H9 (cell line): ENCODE measurements at regions not wholly inside any gene's neighbourhood (a gene's known extent, or its start where the extent isn't known, plus 50 kb on each side); places are given as distances from the start of the nearest gene placed in this dataset.

Source experiments
- DNase-seq: peaks from one replicate; pipeline ENCODE4 v3.0.0-alpha.2; 2017
- H2AFZ ChIP-seq: one replicate; pipeline ENCODE4 v1.6.1; 2013; ENCODE audit warnings: mild to moderate bottlenecking, low read length, control low read depth, moderate library complexity
- H2AK5ac ChIP-seq: 2 replicates; pipeline ENCODE4 v1.6.1; 2013; ENCODE audit warnings: low read length, control low read depth, mixed read lengths; ENCODE audit not compliant: insufficient read length
- H2BK120ac ChIP-seq: one replicate; pipeline ENCODE4 v1.6.1; 2013; ENCODE audit warnings: low read depth, mild to moderate bottlenecking, low read length, control low read depth, inconsistent platforms; ENCODE audit not compliant: poor library complexity, severe bottlenecking
- H2BK12ac ChIP-seq: 2 replicates; pipeline ENCODE4 v1.6.1; 2013; ENCODE audit warnings: low read length, control low read depth, mixed read lengths, low read depth; ENCODE audit not compliant: insufficient read length
- H2BK15ac ChIP-seq: 2 replicates; pipeline ENCODE4 v1.6.1; 2013; ENCODE audit warnings: low read depth, low read length, control low read depth
- H2BK20ac ChIP-seq: one replicate; pipeline ENCODE4 v1.6.1; 2013; ENCODE audit warnings: low read depth, mild to moderate bottlenecking, low read length, control low read depth, inconsistent platforms; ENCODE audit not compliant: poor library complexity, severe bottlenecking
- H2BK5ac ChIP-seq: 2 replicates; pipeline ENCODE4 v1.6.1; 2013; ENCODE audit warnings: low read length, control low read depth, mixed read lengths; ENCODE audit not compliant: insufficient read length
- H3K14ac ChIP-seq: 2 replicates; pipeline ENCODE4 v1.6.1; 2013; ENCODE audit warnings: low read length, control low read depth; ENCODE audit not compliant: insufficient read depth
- H3K18ac ChIP-seq: 2 replicates; pipeline ENCODE4 v1.6.1; 2013; ENCODE audit warnings: low read depth, mild to moderate bottlenecking, mixed read lengths, low read length, control low read depth; ENCODE audit not compliant: insufficient read length
- H3K23ac ChIP-seq: 2 replicates; pipeline ENCODE4 v1.6.1; 2013; ENCODE audit warnings: low read length, control low read depth, mixed read lengths, low read depth; ENCODE audit not compliant: insufficient read length
- H3K23me2 ChIP-seq: 2 replicates; pipeline ENCODE4 v1.6.1; 2013; ENCODE audit warnings: low read depth, mild to moderate bottlenecking, mixed read lengths, low read length, control low read depth; ENCODE audit not compliant: insufficient read length, poor library complexity, severe bottlenecking
- H3K27ac ChIP-seq: 2 replicates; pipeline ENCODE4 v1.5.1; 2013; ENCODE audit warnings: low read length, control low read depth, mixed read lengths, low read depth; ENCODE audit not compliant: insufficient read length
- H3K27me3 ChIP-seq: 2 replicates; pipeline ENCODE4 v1.6.1; 2013; ENCODE audit warnings: low read length, control low read depth, inconsistent platforms; ENCODE audit not compliant: insufficient read depth
- H3K4ac ChIP-seq: 2 replicates; pipeline ENCODE4 v1.6.1; 2013; ENCODE audit warnings: low read depth, mild to moderate bottlenecking, control low read depth, inconsistent platforms, low read length, moderate library complexity
- H3K4me1 ChIP-seq: 2 replicates; pipeline ENCODE4 v1.6.1; 2013; ENCODE audit warnings: low read length, control low read depth, inconsistent platforms; ENCODE audit not compliant: insufficient read depth
- H3K4me2 ChIP-seq: 2 replicates; pipeline ENCODE4 v1.6.1; 2013; ENCODE audit warnings: low read length, control low read depth, mixed read lengths; ENCODE audit not compliant: insufficient read length, insufficient read depth
- H3K56ac ChIP-seq: 2 replicates; pipeline ENCODE4 v1.6.1; 2013; ENCODE audit warnings: low read depth, mild to moderate bottlenecking, mixed read lengths, low read length, control low read depth; ENCODE audit not compliant: insufficient read length
- H3K79me1 ChIP-seq: 2 replicates; pipeline ENCODE4 v1.6.1; 2013; ENCODE audit warnings: low read depth, mild to moderate bottlenecking, moderate library complexity, low read length, control low read depth, inconsistent platforms; ENCODE audit not compliant: insufficient read depth, poor library complexity, severe bottlenecking
- H3K79me2 ChIP-seq: 2 replicates; pipeline ENCODE4 v1.6.1; 2013; ENCODE audit warnings: low read length, control low read depth, inconsistent platforms; ENCODE audit not compliant: insufficient read depth
- H3K9ac ChIP-seq: 2 replicates; pipeline ENCODE4 v1.6.1; 2013; ENCODE audit warnings: low read length, control low read depth, mixed read lengths; ENCODE audit not compliant: insufficient read length; ENCODE audit errors: extremely low read depth
- H3K9me3 ChIP-seq: one replicate; pipeline ENCODE4 v1.6.1; 2013; ENCODE audit warnings: low read depth, low read length, inconsistent platforms; ENCODE audit not compliant: control insufficient read depth
- H3T11ph ChIP-seq: one replicate; pipeline ENCODE4 v1.6.1; 2013; ENCODE audit warnings: mild to moderate bottlenecking, low read length, control low read depth, inconsistent platforms
- H4K20me1 ChIP-seq: one replicate; pipeline ENCODE4 v1.6.1; 2013; ENCODE audit not compliant: control insufficient read depth, insufficient read length, insufficient read depth
- H4K5ac ChIP-seq: 2 replicates; pipeline ENCODE4 v1.6.1; 2013; ENCODE audit warnings: low read depth, mild to moderate bottlenecking, mixed read lengths, low read length, control low read depth; ENCODE audit not compliant: insufficient read length
- H4K8ac ChIP-seq: replicated peaks from 2 replicates; pipeline ENCODE4 v1.6.1; 2013; ENCODE audit warnings: low read length, control low read depth, mixed read lengths, low read depth; ENCODE audit not compliant: insufficient read length
- H4K91ac ChIP-seq: 2 replicates; pipeline ENCODE4 v1.6.1; 2013; ENCODE audit warnings: low read depth, mild to moderate bottlenecking, moderate library complexity, mixed read lengths, low read length, control low read depth; ENCODE audit not compliant: insufficient read length
- H3K27ac Mint-ChIP-seq, 3 experiments: 2 replicates in 2 of 3; 3 replicates in 1 of 3; pipeline ENCODE4 v1.8.0; 2020 to 2021; ENCODE audit warnings: mixed read lengths in 3 of 3, mild to moderate bottlenecking in 1 of 3, moderate library complexity in 1 of 3
- H3K27me3 Mint-ChIP-seq: 2 replicates; pipeline ENCODE4 v1.8.0; 2021; ENCODE audit warnings: low read depth, mild to moderate bottlenecking, moderate library complexity, mixed read lengths
- H3K36me3 Mint-ChIP-seq, 3 experiments: 2 replicates in 2 of 3; 3 replicates in 1 of 3; pipeline ENCODE4 v1.8.0; 2020 to 2021; ENCODE audit warnings: low read depth in 3 of 3, mixed read lengths in 3 of 3; ENCODE audit not compliant: insufficient read depth in 1 of 3
- H3K4me1 Mint-ChIP-seq, 2 experiments: 2 replicates each; pipeline ENCODE4 v1.8.0; 2020; ENCODE audit warnings: mixed read lengths in 2 of 2
- H3K4me3 Mint-ChIP-seq, 2 experiments: 2 replicates in 1 of 2; 3 replicates in 1 of 2; pipeline ENCODE4 v1.8.0; 2020 to 2021; ENCODE audit warnings: mild to moderate bottlenecking in 2 of 2, mixed read lengths in 2 of 2, moderate library complexity in 1 of 2
- H3K9me3 Mint-ChIP-seq, 2 experiments: 2 replicates in 1 of 2; 3 replicates in 1 of 2; pipeline ENCODE4 v1.8.0; 2020; ENCODE audit warnings: mild to moderate bottlenecking in 2 of 2, mixed read lengths in 2 of 2, moderate library complexity in 1 of 2
- CTCF ChIP-seq: fragments of 200-600 bp; sonication (generic); conservative IDR thresholded peaks from 3 replicates; pipeline ENCODE4 v1.8.0; 2021; ENCODE audit warnings: antibody characterized with exemption, mild to moderate bottlenecking
- WGBS: extraction: QIAGEN DNeasy Blood & Tissue Kit; methylation state at CpG from one replicate; pipeline ENCODE4 v1.1.7; 2013; ENCODE audit warnings: missing lambda C conversion rate, low lambda C conversion rate, mixed read lengths; ENCODE audit not compliant: insufficient read length; ENCODE audit errors: extremely low coverage; 5-methylcytosine and 5-hydroxymethylcytosine counted together

- DNase-seq = no peak
- no peak overlapping the region for H4K5ac ChIP-seq
- no peak overlapping the region for H2AFZ ChIP-seq
- no peak overlapping the region for H2BK15ac ChIP-seq
- no peak overlapping the region for H4K8ac ChIP-seq
- no peaks in the 10 kb centered on the region for H3K79me2 ChIP-seq
- TF ChIP-seq CTCF = no peak
- no peak overlapping the region for H2BK120ac ChIP-seq
- Mint-ChIP-seq H3K36me3 (peaks cover 0 to 6% (median 0%) of the 10 kb centered on the region in 3 experiments; a peak in 2 of 7 replicates), H3K4me3 (no peak overlapping the region), H3K4me1 (peaks cover 0 to 2% of the 10 kb centered on the region in 2 experiments; a peak in 2 of 4 replicates), H3K27ac (no peak overlapping the region), H3K9me3 (peaks cover 5 to 9% of the 10 kb centered on the region in 2 experiments), H3K27me3 (no peaks in the 10 kb centered on the region; the same call in 1 of the 2 replicates)
- H3K27ac ChIP-seq = no peak overlapping the region
- no peak overlapping the region for H3K9ac ChIP-seq
- H3K9me3 ChIP-seq = no peaks in the 10 kb centered on the region
- no peak overlapping the region for H4K91ac ChIP-seq
- H3K4ac ChIP-seq = no peak overlapping the region
- H3K79me1 ChIP-seq = no peaks in the 10 kb centered on the region
- H2BK5ac ChIP-seq = no peak overlapping the region
- no peaks in the 10 kb centered on the region for H3K4me1 ChIP-seq
- H3T11ph ChIP-seq = no peak overlapping the region
- no peak overlapping the region for H3K4me2 ChIP-seq
- H2AK5ac ChIP-seq = no peak overlapping the region
- H3K23ac ChIP-seq = no peak overlapping the region
- H2BK20ac ChIP-seq = no peak overlapping the region
- H4K20me1 ChIP-seq = no peaks in the 10 kb centered on the region
- H3K27me3 ChIP-seq = no peaks in the 10 kb centered on the region
- no CpG with 5 or more reads among the region's 4 CpGs for WGBS
- no peaks in the 10 kb centered on the region for H3K23me2 ChIP-seq
- H3K56ac ChIP-seq = no peak overlapping the region
- H3K14ac ChIP-seq = no peak overlapping the region
- no peak overlapping the region for H3K18ac ChIP-seq
- H2BK12ac ChIP-seq = no peak overlapping the region
These were observed 252.7 kb upstream of the TARS1 start for GRCh38 chr5:33188089-33188488.
